ENCODE measurements at regions not wholly inside any gene's neighbourhood (a gene's known extent, or its start where the extent isn't known, plus 50 kb on each side); places are given as distances from the start of the nearest gene placed in this dataset.

- no peak for DNase-seq
- in situ Hi-C loops (cut with HindIII; ENCODE audit: low pct_ligation_motif_present, low pct_unique_long_range_greater_than_20kb, low sequenced_read_pairs), result no loop called here
These were observed 500.7 kb downstream of the RIT2 start for GRCh38 chr18:42614619-42615293.

GRCh38 chr18:42617221-42617620 lies 498.3 kb downstream of the RIT2 start:
- no peak for DNase-seq
- in situ Hi-C loops (cut with HindIII; ENCODE audit: low pct_ligation_motif_present, low pct_unique_long_range_greater_than_20kb, low sequenced_read_pairs), result no loop called here

- DNase-seq, result no peak
- in situ Hi-C loops (cut with HindIII; ENCODE audit: low pct_ligation_motif_present, low pct_unique_long_range_greater_than_20kb, low sequenced_read_pairs), result no loop called here
These were observed 495.7 kb downstream of the RIT2 start for GRCh38 chr18:42619771-42620170.

GRCh38 chr18:42620657-42621056 lies 494.8 kb downstream of the RIT2 start:
- in situ Hi-C loops (cut with HindIII; ENCODE audit: low pct_ligation_motif_present, low pct_unique_long_range_greater_than_20kb, low sequenced_read_pairs), result no loop called here
- no peak for DNase-seq

- in situ Hi-C loops (cut with HindIII; ENCODE audit: low pct_ligation_motif_present, low pct_unique_long_range_greater_than_20kb, low sequenced_read_pairs), result no loop called here
- no peak for DNase-seq
These were observed 491.6 kb downstream of the RIT2 start for GRCh38 chr18:42623935-42624334.

DNA sequence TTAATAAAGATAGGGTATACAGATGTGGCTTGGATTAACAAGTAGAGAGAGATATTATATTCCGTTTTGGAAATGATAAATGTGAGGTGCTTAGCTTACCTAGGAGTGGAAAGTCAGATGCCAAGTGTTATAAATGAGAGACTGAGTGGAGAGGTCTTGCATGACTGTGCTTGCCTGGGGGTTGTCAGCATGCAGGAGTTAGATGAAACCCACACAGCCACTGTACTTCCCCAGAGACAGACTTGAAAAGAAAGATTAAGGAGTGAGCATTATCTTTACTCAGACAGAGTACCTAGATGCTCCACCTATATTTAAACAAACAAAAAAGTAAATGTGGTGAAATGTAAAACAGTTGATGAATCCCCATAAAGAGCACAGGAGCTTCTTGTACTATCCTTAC lies 482.7 kb downstream of the RIT2 start:
- in situ Hi-C loops (cut with HindIII; ENCODE audit: low pct_ligation_motif_present, low pct_unique_long_range_greater_than_20kb, low sequenced_read_pairs), result no loop called here
- DNase-seq, result no peak

- in situ Hi-C loops (cut with HindIII; ENCODE audit: low pct_ligation_motif_present, low pct_unique_long_range_greater_than_20kb, low sequenced_read_pairs), result no loop called here
- DNase-seq, result no peak
These were observed 480.0 kb downstream of the RIT2 start for GRCh38 chr18:42635378-42636048.

GRCh38 chr18:42636309-42636708 lies 479.2 kb downstream of the RIT2 start:
- in situ Hi-C loops (cut with HindIII; ENCODE audit: low pct_ligation_motif_present, low pct_unique_long_range_greater_than_20kb, low sequenced_read_pairs), result no loop called here
- DNase-seq, result no peak

DNA sequence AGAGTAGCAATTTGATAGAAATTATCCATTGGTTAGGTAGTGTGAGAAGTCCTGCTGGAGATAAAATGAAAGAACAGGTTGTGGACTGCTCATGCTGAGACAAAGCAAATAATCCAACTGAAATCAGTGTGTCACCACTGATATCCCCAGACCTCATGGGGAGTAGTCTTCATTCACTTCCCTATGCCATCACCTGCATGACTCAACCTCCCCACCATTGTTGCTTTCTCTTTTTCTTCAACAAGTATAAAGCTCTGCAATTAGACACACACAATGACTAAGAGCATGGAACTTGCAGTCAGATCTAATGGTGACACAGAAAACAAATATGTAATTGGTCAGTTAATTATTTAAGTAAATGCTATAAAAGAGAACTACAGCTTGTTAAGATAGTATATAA lies 475.3 kb downstream of the RIT2 start:
- no peak for DNase-seq
- in situ Hi-C loops (cut with HindIII; ENCODE audit: low pct_ligation_motif_present, low pct_unique_long_range_greater_than_20kb, low sequenced_read_pairs), result no loop called here

- in situ Hi-C loops (cut with HindIII; ENCODE audit: low pct_ligation_motif_present, low pct_unique_long_range_greater_than_20kb, low sequenced_read_pairs), result no loop called here
These were observed 473.5 kb downstream of the RIT2 start for GRCh38 chr18:42641996-42642395.

DNA sequence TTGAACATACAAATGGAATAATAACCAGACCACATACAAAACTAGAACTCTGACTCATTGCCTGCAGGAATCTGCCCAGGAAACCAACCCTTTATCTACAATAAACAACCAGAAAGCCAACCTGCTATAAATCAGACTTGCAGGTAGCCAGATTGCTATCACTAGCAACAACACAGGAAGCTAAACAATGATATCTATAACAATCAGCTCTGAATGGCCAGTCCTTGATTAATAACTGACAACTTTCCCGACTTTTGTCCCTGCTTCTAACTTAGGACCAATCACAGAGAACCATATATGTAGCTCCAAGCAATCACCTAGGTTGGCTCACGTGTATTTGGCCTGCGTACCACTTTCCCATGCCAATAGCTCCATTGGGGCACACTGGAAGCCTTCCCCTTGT lies 470.8 kb downstream of the RIT2 start:
- no peak for DNase-seq
- in situ Hi-C loops (cut with HindIII; ENCODE audit: low pct_ligation_motif_present, low pct_unique_long_range_greater_than_20kb, low sequenced_read_pairs), result no loop called here

More at GRCh38 chr18:42641996-42642395, 473.5 kb downstream of the RIT2 start:
- no peak for DNase-seq

DNA sequence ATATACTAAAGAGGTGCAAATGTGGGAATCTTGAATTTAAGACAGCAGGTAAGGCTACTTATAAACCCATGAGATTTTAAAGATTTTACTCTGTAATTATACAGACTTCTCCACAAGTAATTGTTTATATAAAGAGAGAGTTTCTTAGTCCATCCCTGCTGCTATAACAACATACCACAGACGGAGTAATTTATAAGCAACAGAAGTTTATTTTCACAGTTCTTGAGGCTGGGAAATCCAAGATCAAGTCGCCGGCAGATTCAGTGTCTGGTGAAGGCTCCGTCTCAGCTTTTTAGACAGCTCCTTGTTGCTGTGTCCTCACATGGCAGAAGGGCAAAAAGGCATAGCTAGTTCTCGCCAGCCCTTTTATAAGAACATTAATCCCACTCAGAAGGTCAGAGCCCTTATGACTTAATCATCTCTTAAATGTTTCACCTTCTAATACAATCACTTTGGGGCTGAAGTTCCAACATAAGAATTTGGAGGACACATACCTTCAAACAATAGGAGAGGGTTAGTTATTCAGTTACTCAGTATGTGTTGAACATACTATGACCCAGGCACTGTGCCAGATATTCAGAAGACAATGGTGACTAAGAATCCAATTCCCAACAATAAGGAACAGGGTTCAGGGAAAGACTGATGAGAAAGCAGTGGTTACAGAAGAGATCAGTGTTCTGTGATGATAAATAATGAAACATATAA lies 466.0 kb downstream of the RIT2 start:
- in situ Hi-C loops (cut with HindIII; ENCODE audit: low pct_ligation_motif_present, low pct_unique_long_range_greater_than_20kb, low sequenced_read_pairs), result no loop called here
- DNase-seq, result no peak

DNA sequence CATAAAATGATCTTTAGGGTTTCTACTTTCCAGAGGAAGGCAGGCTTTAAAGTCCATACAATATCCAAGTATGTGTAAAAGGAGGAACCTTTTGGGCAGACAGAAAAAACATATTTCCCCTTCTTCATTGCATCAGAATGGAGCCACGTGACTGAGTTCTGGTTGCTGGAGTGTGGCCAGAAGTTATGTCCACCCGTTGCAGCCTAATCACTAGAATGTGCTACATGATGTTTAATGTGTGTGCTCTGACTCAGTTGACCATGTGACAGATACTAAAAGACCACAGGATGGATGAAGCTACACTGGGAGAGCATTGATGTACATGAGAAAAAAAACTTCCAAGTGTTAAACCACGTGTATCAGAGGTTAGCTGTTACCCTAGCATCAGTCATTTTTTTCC lies 460.9 kb downstream of the RIT2 start:
- in situ Hi-C loops (cut with HindIII; ENCODE audit: low pct_ligation_motif_present, low pct_unique_long_range_greater_than_20kb, low sequenced_read_pairs), result no loop called here
- DNase-seq, result no peak

GRCh38 chr18:42657551-42657950 lies 457.9 kb downstream of the RIT2 start:
- DNase-seq, result no peak
- in situ Hi-C loops (cut with HindIII; ENCODE audit: low pct_ligation_motif_present, low pct_unique_long_range_greater_than_20kb, low sequenced_read_pairs), result no loop called here

DNA sequence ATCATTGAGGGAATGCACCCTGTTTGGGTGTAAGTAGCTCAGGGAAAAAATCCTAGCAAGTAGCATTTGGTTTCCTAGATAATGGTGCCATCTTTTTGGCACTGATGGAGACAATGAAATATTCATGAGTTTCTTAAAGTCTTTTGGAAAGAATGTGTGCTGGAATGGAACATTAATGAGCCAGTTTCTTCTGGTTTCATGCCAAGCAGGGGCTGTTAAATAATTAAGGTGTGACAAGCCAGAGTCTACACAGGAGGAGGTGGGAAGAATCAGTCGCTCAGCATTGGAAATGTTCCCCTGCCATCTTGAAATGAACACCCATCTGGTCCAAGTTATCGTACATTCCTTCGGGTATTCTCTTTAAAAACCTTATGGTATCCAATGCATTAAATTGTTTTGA lies 457.3 kb downstream of the RIT2 start:
- in situ Hi-C loops (cut with HindIII; ENCODE audit: low pct_ligation_motif_present, low pct_unique_long_range_greater_than_20kb, low sequenced_read_pairs), result no loop called here

GRCh38 chr18:42659187-42659586 lies 456.3 kb downstream of the RIT2 start:
- in situ Hi-C loops (cut with HindIII; ENCODE audit: low pct_ligation_motif_present, low pct_unique_long_range_greater_than_20kb, low sequenced_read_pairs), result no loop called here
- no peak for DNase-seq

More for the DNA sequence above, 457.3 kb downstream of the RIT2 start:
- no peak for DNase-seq

- in situ Hi-C loops (cut with HindIII; ENCODE audit: low pct_ligation_motif_present, low pct_unique_long_range_greater_than_20kb, low sequenced_read_pairs), result no loop called here
- DNase-seq, result no peak
These were observed 444.6 kb downstream of the RIT2 start for GRCh38 chr18:42670860-42671259.

DNA sequence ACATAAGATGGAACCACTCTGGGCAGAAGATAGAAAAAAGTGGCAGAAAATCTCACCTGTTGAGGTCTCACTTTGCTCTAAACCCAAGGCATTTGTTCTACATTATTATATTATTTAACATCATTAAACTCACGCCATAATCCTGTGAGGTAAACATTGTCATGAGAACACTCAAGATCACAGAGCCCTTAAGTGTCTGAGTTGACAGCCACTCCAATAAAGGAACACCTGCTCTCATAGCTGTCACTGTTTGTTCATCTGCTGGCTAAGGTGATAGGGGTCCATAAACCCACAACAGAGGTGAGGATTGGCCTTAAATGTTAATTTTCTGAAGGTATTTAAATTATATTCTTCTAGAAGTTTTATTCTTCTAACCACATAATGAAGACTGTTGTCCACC lies 439.7 kb downstream of the RIT2 start:
- no peak for DNase-seq
- in situ Hi-C loops (cut with HindIII; ENCODE audit: low pct_ligation_motif_present, low pct_unique_long_range_greater_than_20kb, low sequenced_read_pairs), result no loop called here

DNA sequence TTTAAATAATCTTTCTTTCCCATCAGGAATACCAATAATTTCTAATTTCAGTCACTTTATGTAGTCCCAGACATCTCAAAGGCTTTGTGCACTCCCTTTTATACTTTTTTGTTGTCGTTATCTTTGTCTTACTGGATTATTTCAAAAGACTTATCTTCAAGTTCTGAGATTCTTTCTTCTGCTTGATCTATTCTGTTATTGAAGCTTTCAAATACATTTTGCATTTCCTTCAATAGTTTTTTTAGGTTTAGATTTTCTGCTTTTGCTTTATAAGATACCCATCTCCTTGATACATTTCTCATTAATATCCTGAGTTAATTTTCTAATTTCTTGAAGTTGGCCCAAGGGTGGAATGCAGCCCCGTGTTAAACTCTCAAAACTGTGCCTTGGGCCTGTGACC lies 432.4 kb downstream of the RIT2 start:
- no peak for DNase-seq
- in situ Hi-C loops (cut with HindIII; ENCODE audit: low pct_ligation_motif_present, low pct_unique_long_range_greater_than_20kb, low sequenced_read_pairs), result no loop called here

- in situ Hi-C loops (cut with HindIII; ENCODE audit: low pct_ligation_motif_present, low pct_unique_long_range_greater_than_20kb, low sequenced_read_pairs), result no loop called here
- no peak for DNase-seq
These were observed 426.2 kb downstream of the RIT2 start for GRCh38 chr18:42689310-42689709.

Measured in ACHN (cell line).